GM10248 (cell line): ENCODE measurements at regions not wholly inside any gene's neighbourhood (a gene's known extent, or its start where the extent isn't known, plus 50 kb on each side); places are given as distances from the start of the nearest gene placed in this dataset.

Source experiments
- CTCF ChIA-PET: fragments of 300-600 bp; sonication (Branson Sonifier 250); formaldehyde crosslinking; extraction: SDS; loops from one replicate; lab custom pipeline; 2021; ENCODE audit warnings: antibody characterized with exemption; lab: Yijun Ruan, JAX
- POLR2A ChIA-PET: fragments of 350-650 bp; sonication (Branson Sonifier 250); formaldehyde crosslinking; extraction: SDS; loops from one replicate; lab custom pipeline; 2020; ENCODE audit warnings: antibody characterized with exemption; lab: Yijun Ruan, JAX
- DNase-seq: peaks from one replicate; pipeline ENCODE4 v3.0.0; 2012; ENCODE audit errors: extremely low spot score
- CTCF ChIP-seq: IDR thresholded peaks from 2 replicates; pipeline ENCODE4 v1.5.1; 2012; ENCODE audit warnings: mild to moderate bottlenecking, low read depth; ENCODE audit errors: extremely low read depth, missing control alignments, control extremely low read depth

- ChIA-PET POLR2A (no interaction called here), CTCF (interaction anchor here (1.2 kb wide), 1 partner anchor 11 kb away, joined by 3 read pairs; no protein-coding TSS in a partner anchor)
- no peak for DNase-seq
- TF ChIP-seq CTCF: no peak
Observed at GRCh38 chr5:57054671-57055070, 102.7 kb upstream of the MIER3 start.

- ChIA-PET CTCF (no interaction called here), POLR2A (no interaction called here)
- no peak for TF ChIP-seq CTCF
- DNase-seq: no peak
Observed at GRCh38 chr5:57055731-57056130, 103.8 kb upstream of the MIER3 start.

GRCh38 chr5:57063773-57064172 is 110.1 kb upstream of the GPBP1 start:
- TF ChIP-seq CTCF: no peak
- no peak for DNase-seq
- POLR2A ChIA-PET: no interaction called here
- CTCF ChIA-PET: no interaction called here

GRCh38 chr5:57066924-57067596 is 106.8 kb upstream of the GPBP1 start:
- DNase-seq: no peak
- no peak for TF ChIP-seq CTCF
- ChIA-PET CTCF (interaction anchor here (1.0 to 1.8 kb wide), 2 partner anchors 8 to 17 kb away, joined by 3 to 5 read pairs; no protein-coding TSS in a partner anchor), POLR2A (no interaction called here)

GRCh38 chr5:57067597-57067924 is 106.3 kb upstream of the GPBP1 start:
- DNase-seq: no peak
- CTCF ChIA-PET: no interaction called here
- POLR2A ChIA-PET: no interaction called here
- no peak for TF ChIP-seq CTCF

GRCh38 chr5:57069115-57069835 is 104.6 kb upstream of the GPBP1 start:
- POLR2A ChIA-PET: no interaction called here
- CTCF ChIA-PET: interaction anchor here (1.0 kb wide), 1 partner anchor 10 kb away, joined by 3 read pairs; no protein-coding TSS in a partner anchor
- TF ChIP-seq CTCF: no peak
- DNase-seq: no peak
